ENCODE measurements at regions not wholly inside any gene's neighbourhood (a gene's known extent, or its start where the extent isn't known, plus 50 kb on each side); places are given as distances from the start of the nearest gene placed in this dataset.
"Not testable (repeated sequence)": the region's sequence is repeated elsewhere in the genome, so short reads cannot be mapped to it uniquely, and the experiment has no call there.

DNA sequence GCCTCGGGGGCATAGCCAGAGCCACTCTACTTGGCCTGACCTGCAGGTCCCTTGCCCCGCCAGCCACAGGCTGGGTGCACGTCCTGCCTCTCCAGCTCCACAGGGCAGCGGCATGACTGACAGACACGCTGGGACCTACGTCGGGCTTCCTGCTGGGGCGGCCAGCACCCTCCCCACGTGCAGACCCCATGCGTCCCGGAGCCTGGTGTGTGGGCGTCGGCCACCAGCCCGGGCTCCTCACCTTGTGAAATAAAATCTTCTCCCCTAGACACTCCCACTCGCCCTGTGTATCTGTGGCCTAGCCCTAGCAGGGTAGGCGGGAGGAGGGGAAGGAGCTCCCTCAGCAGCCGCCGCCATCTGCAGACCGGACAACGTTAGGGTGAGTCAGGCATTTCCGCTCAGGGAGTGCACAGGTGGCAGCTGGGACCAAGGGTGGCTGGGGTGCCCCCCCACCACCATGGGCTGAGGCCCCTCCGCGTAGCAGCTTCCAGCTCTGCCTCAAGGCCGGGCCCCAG lies 119.5 kb downstream of the IGLL1 start:
- DNase-seq: not testable (repeated sequence)

DNA sequence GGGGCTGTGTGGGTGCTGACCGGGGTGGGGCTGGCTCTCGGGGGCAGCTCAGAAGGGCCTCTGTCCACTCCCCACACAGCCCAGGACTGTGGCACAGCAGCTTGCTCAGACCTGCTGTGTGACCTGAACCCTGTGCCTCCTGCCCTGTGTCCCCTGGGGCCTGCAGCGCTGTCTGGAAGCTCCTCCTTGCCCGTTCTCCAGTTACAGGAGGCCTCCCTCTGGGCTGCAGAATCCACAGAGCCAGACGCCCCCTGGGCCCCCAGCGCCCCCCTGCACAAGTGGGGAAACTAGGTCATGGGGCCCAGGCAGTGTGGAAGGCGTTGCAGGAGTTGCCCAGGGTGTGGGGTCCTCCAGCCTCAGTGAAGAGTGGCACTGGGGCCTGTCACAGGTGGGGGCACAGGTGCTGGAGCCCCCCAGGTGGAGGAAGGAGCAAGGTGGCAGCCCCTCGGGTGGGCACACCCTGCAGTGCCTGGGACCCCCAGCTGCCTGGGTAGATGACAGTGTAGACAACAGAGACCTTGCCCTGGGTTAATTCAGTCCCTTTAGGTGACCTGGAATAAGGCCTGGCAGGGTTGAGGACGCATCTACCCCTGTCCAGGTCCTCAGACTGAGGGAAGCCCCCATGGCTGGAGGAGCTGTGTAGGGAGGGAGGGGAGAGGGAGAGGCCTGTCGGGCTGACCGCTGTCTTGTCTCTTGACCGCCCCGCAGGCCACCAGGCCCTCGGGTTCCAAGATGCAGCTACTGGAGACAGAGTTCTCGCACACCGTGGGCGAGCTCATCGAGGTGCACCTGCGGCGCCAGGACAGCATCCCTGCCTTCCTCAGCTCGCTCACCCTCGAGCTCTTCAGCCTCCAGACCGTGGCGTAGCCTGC lies 120.2 kb downstream of the IGLL1 start:
- not testable (repeated sequence) for DNase-seq

DNA sequence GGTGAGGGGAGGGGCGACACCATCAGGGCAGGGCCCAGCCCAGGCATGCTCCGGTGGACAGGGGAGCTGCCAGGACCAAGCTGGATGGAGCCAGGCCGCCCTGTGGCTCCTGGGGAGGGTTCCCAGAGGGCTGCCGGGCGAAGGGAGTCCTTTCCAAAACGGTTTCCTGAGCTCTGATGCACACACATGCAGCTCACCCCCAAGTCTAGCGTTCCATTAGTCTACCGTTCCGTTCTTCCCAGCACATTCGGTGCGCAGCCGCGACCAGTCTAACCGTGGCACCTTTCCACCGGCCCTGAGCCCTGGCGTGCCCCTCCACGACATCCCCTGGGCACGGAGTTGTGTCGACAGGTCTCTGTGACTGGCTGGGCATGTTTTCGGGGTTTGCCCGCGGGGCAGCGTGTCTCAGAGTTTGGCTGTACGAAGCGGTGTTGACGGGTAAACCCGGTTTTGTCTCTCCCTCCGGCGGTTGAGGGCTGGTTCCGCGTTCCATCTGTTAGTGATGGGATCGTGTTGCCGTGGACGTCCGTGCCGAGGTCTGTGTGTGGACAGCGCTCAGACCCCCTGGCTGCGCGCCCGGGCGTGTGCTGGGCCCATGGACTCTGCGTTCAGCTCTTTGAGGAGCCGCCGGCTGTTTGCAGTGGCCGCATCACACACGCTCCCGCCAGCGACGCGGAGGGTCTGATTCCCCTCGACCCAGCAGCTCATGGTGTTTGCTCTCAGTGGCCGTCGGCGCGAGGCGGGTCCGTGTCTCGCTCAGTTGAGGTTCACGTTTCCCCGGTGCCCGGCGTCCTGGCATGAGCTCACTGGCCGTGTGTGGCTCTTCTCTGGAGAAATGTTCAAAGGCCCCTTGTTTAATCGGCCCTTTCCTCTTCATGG lies 121.2 kb downstream of the IGLL1 start:
- no peak for DNase-seq

DNA sequence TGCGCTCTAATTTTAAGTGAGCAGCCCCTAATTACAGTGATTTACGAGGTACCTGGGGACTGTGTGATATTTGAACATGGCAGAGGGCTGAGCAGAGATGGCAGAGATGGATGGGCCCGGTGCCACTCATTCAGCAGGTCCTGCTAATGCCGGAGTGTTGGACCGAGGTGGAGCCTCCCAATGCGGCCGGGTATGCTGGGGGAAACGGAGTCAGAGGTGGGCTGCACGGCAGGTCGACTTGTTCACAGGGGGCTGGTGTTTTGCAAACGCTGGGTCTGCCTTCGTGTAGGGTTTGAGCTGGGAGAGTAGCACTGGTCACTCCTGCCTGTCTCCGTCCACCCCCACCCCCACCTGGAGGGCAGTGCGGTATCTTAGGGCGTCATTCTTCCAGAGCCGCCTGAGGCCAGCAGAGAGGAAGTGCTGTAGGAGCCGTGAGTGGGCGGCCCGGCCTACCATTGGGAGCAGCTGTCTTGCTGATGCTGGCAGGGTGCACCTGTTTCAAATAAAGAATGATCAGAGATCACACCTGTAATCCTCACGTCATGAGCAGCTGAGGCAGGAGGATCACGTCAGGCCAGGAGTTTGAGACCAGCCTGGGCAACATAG lies 122.6 kb downstream of the IGLL1 start:
- no peak for DNase-seq

DNA sequence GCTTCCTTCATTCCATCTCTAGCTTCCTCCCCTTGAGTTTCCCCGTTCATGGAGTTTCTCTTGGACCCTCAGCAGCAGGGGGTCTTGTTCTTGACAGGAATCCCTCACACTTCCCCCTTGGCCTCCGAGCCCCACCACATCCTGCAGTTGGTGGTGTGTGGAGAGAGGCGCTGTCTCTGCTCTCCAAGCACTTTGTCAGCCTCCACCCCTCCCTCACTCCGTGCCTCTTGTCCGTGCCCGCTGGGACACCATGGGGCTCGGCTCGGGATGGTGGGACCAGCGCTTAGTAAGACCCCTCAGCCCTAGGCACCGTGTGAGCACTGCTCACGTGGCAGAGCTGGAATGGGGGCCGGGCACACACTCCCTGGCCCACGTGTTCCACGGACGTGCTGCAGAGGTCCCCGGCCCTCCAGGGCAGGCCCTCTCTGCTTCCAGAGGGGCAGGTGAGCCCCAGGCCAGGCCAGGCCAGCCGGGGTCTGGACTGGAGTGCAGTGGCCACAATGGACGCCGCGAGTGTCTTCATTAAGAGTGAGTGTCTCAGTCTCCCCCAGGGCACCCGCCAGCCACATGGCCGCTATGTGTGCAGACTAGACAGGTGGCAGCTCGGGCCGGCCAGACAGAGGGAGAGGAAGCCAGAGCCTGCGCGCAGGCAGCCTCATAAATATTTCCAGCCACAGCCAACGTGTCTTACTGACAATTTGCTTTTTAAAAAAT lies 123.3 kb downstream of the IGLL1 start:
- not testable (repeated sequence) for DNase-seq

DNA sequence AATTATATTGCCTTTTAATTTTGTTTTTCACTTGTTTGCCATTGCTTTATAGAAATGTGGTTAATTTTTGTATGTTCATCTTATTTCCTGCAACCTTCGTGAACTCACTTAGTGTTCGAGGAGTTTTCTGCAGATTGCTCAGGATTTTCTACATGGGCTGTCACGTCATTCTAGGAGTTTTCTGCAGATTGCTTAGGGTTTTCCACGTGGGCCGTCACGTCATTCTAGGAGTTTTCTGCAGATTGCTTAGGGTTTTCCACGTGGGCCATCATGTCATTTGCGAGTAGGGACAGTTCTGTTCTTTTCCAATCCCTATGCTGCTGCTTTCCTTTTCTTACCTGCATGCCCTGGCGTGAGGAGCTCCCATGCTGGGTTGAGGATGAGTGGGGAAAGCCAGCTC lies 125.7 kb downstream of the IGLL1 start:
- not testable (repeated sequence) for DNase-seq

DNA sequence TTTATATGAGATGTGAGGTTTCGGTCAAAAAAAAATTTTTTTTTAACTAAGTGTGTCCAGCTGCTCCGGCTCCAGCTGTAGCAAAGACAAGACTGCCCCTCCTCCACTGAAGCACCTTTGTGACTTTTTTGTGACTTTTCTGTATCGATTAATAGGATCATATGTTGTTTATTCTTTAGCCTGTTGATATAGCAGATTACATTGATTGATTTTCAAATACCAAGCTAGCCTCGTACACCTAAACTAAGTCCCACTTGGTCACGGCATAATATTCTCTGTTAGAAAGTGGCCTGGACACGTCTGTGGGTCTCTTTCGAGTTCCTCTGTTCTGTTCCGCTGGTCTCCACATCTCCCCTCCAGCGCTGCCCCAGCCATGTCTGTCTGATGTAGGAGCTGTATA lies 126.8 kb downstream of the IGLL1 start:
- no peak for DNase-seq

DNA sequence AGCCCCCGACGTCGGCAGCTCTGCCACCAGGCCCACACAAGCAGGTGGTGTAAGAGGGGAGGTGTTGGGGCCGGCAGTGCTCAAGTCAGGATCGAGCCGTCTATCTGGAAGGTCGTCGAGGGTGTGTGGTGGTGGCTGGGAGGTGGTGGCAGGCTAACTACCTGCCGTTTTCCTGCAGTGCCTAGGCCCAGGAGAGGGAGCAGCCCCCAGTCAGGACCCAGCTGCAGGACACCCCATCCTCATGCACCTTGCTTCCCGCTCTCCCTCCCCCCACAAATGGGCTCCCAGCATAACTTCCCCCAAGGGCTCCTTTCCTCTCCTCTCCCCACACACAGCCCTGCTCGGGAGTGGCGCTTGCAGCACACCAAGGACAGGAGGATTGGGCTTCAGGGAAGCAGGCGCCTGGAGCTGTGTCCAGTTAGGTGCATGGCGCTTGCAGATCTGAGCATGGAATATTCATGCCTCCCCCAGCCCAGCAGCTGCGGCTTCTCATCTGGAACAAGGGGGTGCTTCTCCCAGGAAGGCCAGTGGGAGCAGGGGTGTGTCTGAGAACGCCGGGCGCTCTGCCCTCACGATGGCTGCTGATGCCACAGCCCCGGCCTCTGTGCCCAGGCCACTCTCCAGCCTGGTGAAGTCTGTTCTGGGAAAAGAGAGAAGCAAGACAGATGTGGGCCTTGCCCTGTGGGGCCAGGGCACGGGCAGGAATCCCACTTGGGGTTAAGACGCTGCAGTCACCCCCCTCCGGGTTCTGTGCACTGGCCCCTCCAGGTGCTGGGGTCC lies 127.7 kb downstream of the IGLL1 start:
- no peak for DNase-seq

DNA sequence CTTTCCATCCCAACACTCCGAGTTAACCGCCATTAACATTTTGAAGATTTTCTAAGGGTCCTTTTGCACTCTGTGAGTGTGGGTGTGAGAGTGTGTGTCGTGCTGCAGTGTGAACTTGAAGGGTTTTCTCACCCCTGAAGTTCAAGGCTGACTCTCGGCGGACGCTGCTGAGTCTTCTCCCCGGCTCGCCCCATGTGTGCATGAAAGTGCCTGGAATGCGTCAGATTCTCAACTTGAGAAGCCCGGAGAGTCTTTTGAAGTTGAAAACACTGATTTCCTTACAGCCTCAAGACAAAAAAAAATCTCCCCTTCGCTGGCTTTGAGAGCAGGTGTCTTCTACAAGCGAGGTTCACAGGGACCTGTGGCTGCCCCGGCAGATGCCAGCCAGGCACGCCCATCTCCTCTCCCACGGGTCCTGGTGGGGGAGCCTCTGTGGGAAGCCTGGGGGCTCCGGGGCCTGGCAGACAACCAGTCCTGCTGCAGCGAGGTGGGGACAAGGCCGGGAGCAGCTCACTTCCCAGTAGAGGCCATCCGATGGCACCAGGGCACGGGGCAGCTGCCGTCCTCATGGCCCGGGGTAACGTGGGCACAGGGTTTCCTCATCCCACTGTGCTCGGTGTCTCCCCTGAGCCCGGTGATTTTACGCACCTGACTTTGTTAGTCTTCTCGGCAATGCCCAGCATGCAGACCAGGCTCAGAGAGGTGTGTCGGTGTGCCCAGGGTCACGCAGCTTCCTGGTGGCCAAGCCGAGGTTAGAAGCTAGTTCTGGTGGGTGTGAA lies 128.4 kb downstream of the IGLL1 start:
- not testable (repeated sequence) for DNase-seq

DNA sequence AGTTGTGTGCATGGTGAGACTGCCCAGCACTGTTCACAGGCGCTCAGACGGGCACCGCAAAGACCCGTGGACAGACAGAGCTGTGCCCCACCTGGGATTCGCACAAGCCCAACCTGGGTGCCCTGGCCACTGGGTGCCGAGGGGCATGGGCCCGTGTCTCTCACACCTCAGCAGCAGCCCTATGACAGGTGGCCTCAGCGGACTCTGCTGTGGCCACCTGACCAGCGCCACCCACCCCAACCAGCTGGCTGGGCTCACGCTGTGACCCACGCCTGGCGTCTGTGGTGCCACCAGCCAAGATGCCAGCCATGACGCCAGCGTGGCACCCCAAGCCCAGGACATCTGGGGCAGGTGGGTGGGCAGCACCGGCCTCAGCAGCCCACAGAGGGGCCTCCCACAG lies 129.3 kb downstream of the IGLL1 start:
- not testable (repeated sequence) for DNase-seq

DNA sequence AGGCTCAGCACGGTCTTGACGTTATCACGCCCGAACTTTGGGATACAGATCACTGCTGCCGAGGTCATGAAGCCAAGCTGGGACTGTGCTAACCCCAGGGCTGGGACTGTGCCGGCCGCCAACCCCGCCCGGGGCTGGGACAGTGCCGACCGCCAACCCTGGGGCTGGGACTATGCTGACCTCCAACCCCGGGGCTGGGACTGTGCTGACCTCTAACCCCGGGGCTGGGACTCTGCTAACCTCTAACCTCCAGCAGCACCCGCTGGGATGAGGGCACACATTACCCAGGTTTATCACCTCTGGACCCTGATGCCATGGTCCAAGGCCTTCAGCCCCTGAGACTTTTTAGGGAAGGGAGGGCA lies 129.7 kb downstream of the IGLL1 start:
- DNase-seq: no peak

DNA sequence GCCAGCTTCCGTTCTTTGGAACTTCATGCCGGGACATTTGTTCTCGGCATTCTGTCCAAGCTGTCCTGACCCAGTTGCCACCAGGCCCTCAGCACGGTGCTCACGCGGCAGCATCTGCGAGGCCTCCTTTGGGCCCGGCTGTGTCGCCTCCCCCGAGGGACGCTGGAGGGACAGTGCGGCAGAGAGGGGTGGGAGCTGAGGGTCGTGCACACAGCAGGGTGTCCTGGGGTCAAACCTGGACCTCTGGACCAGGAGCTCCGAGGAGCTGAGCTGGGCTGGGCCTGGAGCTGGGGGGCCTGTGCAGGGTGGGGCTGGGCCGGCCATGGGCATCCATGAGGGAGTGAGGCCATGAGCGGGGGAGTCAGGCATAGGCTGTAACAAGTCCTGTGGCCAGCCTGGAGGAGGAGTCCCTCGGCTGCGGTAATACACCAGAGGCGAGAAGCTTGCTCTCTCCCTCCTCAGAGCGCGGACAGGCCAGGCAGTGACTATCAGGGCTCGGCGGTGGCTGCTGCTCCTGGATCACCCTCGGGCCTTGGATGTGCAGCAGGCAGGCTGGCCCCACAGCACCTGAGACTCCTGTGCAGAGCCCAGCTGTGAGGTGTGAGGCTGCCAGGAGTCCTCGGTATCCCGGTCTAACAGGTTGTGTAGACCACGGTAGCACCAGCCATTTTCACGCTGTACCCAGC lies 130.2 kb downstream of the IGLL1 start:
- not testable (repeated sequence) for DNase-seq

DNA sequence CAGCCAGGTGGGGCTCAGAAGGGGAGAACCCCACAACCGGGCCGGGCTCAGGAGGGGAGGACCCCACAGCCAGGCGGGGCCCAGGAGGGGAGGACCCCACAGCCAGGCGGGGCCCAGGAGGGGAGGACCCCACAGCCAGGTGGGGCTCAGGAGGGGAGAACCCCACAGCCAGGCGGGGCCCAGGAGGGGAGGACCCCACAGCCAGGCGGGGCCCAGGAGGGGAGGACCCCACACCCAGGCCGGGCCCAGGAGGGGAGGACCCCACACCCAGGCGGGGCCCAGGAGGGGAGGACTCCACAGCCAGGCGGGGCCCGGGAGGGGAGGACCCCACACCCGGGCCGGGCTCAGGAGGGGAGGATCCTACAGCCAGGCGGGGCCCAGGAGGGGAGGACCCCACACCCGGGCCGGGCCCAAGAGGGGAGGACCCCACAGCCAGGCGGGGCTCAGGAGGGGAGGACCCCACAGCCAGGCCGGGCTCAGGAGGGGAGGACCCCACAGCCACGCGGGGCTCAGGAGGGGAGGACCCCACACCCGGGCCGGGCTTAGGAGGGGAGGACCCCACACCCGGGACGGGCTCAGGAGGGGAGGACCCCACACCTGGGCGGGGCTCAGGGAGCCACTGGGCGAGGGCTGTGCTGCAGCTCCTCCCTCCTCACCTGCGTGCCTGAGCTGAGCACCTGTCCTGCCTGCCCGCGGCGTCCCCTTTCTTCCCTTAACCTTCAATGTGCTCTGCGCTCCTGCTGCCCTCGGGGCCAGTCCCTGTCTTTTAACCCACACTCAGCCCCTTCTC lies 131.4 kb downstream of the IGLL1 start:
- not testable (repeated sequence) for DNase-seq

DNA sequence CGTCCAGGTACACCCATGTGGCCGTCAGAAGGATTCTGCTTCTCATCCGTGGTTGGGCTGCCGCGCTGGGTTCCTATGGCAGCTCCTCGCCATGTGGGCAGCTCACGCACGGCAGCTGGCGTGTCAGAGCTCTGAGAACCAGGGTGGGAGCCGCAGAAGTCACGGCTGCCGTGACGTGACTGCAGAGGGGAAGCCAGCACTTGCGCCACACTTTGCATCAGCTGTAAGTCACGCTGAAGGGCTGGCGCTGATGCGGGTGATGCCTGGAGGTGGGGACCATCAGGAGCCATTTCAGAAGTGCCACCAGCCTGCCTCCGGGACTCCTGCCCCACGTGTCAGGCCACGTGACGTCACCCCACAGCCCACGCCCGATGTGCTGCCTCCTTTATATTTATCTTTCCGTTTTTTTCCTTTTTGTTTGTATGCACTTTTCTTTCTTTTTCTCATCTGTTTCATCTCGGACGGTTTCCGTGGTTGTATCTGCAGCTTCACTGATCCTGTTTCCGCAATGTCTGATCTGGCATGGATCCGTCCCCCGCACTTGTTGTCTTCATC lies 133.2 kb downstream of the IGLL1 start:
- DNase-seq: no peak

DNA sequence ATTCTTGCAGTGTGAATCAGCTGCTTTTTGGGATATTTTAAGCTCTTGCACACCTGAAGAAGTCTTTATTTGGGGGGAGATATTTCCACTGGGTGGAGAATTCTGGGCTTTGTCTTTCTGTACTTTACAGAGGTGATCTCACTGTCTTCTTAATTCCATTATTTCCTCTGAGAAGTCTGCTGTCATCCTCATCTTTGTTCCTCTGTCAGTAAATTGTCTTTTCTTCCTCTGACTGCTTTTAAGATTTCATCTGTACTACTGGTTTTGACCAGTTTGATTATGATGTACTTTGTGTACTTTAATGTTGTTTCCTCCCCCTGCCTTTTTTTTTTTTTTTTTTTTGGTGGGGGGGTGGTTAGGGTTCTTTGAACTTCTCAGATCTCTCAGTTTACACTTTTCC lies 133.9 kb downstream of the IGLL1 start:
- DNase-seq: not testable (repeated sequence)

DNA sequence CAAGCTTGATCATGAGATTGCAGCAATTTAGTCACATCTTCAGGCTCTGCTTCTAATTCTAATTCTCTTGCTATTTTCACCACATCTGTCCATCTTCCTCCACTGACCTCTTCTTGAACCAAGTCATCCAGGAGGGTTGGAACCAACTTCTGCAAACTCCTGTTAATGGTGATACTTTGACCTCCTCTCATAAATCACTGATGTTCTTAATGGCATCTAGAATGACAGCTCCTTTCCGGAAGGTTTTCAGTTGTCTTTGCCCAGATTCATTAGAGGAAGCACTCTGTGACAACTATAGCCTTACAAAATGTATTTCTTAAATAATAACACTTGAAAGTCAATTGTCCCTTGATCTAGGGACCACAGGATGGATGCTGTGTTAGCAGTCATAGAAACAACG lies 136.2 kb downstream of the IGLL1 start:
- DNase-seq: not testable (repeated sequence)

DNA sequence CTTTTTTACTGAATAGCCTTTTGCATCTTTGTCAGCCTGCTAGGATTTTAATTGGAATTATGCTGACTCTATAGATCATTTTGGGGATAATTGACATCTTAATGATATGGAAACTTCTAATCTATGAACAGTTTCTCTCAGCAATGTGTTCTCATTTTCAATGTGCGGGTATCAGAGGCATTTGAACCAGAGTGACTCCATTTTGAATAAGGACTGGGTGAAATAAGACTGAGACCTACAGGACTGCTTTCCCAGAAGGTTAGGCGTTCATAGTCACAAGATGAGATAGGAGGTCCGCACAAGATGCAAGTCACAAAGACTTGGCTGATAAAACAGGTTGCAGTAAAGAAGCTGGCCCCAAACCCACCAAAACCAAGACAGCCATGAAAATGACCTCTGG lies 140.5 kb downstream of the IGLL1 start:
- DNase-seq: not testable (repeated sequence)

DNA sequence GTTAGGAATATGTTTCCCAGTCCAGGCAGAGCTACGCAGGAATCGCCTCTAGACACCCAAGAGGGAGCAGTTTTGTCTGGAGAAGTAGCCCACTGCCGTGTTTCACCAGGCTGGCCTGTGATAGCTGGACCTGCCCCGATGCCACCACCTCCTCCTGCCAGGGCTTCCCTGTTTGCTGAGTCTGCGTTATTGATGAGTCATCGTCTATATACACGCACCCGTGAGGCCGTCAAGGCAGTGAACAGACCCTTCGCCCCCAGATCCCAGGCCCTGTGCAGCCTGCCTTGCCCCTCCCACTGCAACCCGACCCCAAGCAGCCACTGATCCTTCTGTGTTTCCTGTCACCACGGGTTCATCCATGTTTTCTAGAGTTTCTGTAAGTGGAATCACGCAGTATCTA lies 141.9 kb downstream of the IGLL1 start:
- no peak for DNase-seq

DNA sequence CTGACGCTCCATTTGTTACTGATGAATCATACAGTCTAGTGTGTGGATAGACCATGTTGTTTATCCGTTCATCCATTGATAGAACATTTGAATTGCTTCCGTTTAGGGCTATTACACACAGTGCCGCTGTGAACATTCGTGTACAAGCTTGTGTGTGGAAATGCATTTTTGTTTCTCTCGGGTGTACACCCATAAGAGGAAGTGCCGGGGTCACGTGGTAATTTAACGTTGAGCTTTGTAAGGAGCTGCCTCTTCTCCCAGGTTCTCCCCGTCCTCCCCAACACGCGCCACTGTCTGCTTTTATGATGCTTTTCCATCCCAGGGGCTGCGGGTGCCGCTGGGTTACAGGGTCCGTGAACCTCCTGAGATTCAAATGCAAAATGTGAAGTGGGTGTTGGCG lies 142.3 kb downstream of the IGLL1 start:
- DNase-seq: no peak
